Neural progenitor cell (in vitro differentiated cells): ENCODE measurements at regions not wholly inside any gene's neighbourhood (a gene's known extent, or its start where the extent isn't known, plus 50 kb on each side); places are given as distances from the start of the nearest gene placed in this dataset.
A peak's percentile ranks its signal among the peaks of the same experiment; 100 is the strongest.

Source experiments
- CTCF ChIP-seq: fragments of 200-600 bp; sonication (generic); IDR thresholded peaks from 2 replicates; pipeline ENCODE4 v1.5.1; 2017; ENCODE audit warnings: antibody characterized with exemption, mild to moderate bottlenecking
- EZH2 ChIP-seq: fragments of 200-600 bp; sonication (generic); IDR thresholded peaks from 2 replicates; pipeline ENCODE4 v1.6.1; 2017; ENCODE audit warnings: antibody characterized with exemption, mild to moderate bottlenecking, moderate library complexity
- EZH2phosphoT487 ChIP-seq: fragments of 200-600 bp; sonication (generic); IDR thresholded peaks from 2 replicates; pipeline ENCODE4 v1.6.1; 2017; ENCODE audit warnings: antibody characterized with exemption

GRCh38 chr20:39268981-39269461 lies 306.9 kb downstream of the DHX35 start:
- peak; percentile 96 for TF ChIP-seq CTCF
- TF ChIP-seq EZH2phosphoT487, result no peak
- no peak for TF ChIP-seq EZH2
